ENCODE measurements at regions not wholly inside any gene's neighbourhood (a gene's known extent, or its start where the extent isn't known, plus 50 kb on each side); places are given as distances from the start of the nearest gene placed in this dataset.
"Not testable (repeated sequence)": the region's sequence is repeated elsewhere in the genome, so short reads cannot be mapped to it uniquely, and the experiment has no call there.

DNA sequence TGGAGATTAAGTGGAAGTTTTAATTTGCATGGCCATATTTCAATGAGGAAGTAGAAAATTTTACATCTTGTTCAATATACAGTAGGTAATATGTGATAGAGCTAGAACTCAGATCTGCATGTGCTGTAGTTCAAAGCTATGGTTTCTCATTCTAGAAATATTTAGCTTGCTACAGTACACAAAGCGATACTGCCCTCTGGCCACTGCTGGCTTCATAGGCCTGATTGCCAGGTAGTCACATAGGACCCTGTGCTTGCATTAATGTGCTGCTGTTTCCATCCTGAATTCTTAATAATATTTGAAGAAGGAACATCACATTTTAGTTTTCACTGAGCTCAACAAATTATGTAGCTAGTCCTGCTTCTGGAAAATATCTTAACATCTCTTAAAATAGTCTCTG is 87.0 kb downstream of the PLSCR2 start:
- no peak for DNase-seq (ENCODE audit: low read depth)

GRCh38 chr3:146380046-146380445 is 89.3 kb downstream of the PLSCR2 start:
- no peak for DNase-seq (ENCODE audit: low read depth)

DNA sequence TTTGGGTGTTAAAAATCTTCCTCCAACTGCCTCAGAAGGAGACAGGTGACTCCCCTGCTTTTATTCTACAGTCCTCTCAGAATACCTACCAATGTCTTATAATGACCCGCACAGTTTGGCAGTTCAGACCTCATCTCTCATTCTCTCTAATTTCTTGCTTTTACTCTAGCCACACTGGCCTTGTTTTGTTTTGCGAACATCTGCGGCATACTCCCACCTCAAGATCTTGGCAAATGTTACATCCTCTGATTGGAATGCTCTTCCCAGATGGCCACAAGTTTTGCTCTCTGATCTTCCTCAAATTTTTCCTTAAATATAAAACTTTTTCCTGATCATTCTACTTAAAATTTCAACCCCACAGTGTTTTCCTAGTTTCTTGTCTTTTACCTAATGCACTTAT is 94.1 kb downstream of the PLSCR2 start:
- DNase-seq (ENCODE audit: low read depth), result no peak

DNA sequence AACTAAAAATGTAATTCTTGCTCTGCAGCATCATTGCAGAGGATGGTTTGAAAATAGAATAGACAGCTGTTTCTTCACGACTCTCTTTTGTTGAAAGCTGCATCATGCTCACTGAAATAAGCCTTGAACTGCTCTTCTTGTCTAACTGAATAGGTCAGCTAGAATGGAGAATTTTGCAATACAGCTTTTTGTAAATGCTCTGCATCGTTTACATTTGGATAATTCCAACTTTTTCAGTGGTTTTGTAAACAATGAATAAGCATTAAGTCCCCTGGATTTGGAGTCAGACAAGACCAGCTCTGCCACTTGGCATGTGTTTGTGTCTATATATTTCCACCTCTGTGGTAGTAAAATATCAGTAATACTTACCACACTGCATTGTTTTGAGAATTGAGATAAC is 95.2 kb downstream of the PLSCR2 start:
- no peak for DNase-seq (ENCODE audit: low read depth)

- no peak for DNase-seq (ENCODE audit: low read depth)
Observed at GRCh38 chr3:146371902-146372301, 97.5 kb downstream of the PLSCR2 start.

- no peak for DNase-seq (ENCODE audit: low read depth)
Observed at GRCh38 chr3:146368882-146369523, 100.4 kb downstream of the PLSCR2 start.

DNA sequence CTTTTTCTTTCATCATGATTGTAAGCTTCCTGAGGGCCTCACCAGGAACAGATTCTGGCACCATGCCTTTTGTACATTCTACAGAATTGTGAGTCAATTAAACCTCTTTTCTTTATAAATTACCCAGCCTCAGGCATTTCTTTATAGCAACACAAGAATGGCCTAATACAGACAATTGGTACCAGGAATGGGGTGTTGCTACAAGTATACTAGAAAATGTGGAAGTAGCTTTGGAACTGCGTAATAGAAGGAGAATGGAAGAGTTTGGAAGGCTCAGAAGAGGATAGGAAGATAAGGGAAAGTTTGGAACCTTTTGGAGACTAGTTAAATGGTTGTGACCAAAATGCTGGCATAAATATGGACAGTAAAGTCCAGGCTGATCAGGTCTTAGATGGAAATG is 108.9 kb upstream of the PLSCR4 start:
- DNase-seq (ENCODE audit: low read depth), result no peak

DNA sequence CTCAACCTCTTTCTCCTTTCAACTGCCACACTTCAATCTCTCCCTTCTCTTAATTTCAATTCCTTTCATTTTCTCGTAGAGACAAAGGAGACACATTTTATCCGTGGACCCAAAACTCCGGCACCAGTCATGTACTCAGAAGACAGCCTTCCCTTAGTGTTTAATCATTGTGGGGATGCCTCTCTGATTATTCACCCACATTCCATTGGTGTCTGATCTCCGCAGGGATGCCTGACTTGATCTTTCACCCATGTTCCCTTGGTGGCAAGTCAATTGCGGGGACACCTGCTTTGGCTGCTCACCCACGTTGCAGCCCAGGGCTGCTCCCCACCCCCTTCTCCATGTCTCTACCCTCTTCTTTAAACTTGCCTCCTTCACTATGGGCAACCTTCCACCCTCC is 103.5 kb upstream of the PLSCR4 start:
- DNase-seq (ENCODE audit: low read depth), result not testable (repeated sequence)

- no peak for DNase-seq (ENCODE audit: low read depth)
Observed at GRCh38 chr3:146350852-146351251, 99.9 kb upstream of the PLSCR4 start.

DNA sequence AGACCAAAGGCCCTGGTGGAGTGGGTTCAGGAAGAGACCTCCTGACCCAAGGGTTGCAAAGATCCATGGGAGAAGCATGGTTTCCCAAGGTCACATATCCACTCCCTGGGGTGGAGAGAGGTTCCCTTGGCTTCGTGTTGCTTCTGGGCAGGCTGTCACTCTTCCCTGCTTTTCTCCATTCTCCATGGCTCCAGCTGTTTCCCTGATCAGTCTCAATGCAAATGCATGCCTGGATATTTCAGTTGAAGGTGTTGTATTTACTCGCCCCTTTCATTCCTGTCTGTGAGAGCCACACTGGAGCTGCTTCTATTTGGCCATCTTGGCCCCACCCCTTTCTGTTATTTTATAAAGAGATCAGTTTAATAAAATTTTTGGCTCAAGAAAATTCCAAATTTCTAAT is 95.0 kb upstream of the PLSCR4 start:
- no peak for DNase-seq (ENCODE audit: low read depth)

- no peak for DNase-seq (ENCODE audit: low read depth)
Observed at GRCh38 chr3:146343551-146343950, 92.6 kb upstream of the PLSCR4 start.

GRCh38 chr3:146342989-146343388 is 92.1 kb upstream of the PLSCR4 start:
- DNase-seq (ENCODE audit: low read depth), result no peak

DNA sequence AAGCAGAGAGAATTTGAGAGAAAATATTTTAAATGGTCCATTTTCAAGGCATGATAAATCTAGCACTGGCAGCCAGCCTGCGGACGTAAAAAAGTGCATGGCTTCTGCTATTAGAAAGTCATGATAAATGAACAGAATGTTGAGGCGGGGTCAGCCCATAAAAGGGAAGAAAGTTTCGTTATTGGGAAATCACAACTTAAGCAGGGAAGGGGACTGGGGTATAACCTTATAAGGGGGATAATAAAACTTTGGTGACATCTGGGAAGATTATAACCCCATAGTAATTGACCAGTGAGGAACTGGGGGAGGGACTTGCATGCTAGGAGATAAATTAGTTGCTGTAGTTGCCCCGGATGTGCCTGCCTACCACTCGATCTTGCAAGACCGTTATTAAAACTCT is 88.4 kb upstream of the PLSCR4 start:
- DNase-seq (ENCODE audit: low read depth), result no peak

GRCh38 chr3:146337991-146338390 is 87.1 kb upstream of the PLSCR4 start:
- no peak for DNase-seq (ENCODE audit: low read depth)

- no peak for DNase-seq (ENCODE audit: low read depth)
Observed at GRCh38 chr3:146335386-146335785, 84.5 kb upstream of the PLSCR4 start.

GRCh38 chr3:146334151-146334550 is 83.2 kb upstream of the PLSCR4 start:
- no peak for DNase-seq (ENCODE audit: low read depth)

GRCh38 chr3:146331967-146332366 is 81.1 kb upstream of the PLSCR4 start:
- no peak for DNase-seq (ENCODE audit: low read depth)

DNA sequence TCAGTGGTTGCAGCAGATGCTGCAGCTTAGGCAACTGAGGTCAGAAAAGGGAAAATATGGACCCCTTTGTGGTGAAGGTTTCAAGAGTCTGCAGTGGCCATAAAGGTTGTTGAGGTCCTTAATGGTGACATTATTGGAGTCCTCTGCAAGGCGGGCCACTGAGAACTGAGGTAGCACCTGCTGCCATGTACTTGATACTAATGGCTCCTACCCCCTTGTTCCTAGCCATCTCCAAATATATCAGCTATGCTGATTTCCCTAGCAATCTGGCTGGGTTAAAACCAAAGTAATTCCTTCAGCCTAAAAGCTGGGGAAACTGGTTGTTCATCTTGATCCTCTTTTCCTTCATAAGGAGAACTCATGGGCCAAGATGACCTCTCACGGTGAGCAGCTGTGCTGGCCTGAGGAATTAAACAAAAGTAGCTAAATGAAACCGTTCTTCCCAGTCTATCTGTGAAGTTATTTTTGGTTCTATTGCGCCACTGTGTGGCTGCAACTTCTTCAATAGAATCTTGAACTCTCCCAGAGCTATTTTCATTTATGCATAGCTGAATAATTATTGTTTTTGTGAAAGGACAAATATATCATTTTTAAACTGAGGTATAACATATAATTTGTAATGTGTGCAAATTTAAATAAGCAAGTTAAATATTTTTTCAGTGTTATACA is 76.1 kb upstream of the PLSCR4 start:
- DNase-seq (ENCODE audit: low read depth), result peak; percentile 37

DNA sequence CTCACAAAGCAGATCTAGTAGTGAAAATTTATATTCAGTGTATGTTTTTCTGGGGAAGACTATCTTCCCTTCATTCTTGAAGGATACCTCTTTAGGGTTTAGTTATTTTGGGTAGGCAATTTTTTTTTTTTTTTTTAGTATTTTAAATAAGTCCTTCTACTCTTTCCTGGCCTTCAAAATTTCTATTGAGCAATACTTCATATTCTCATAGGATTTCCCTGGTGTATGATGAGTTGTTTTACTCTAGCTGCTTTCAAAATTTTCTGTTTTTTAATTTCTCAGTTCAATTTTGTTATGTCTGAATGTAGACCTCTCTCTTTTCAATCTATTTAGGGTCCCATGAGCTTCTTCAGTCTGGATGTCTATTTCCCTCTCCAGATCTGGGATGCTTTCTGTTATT is 74.3 kb upstream of the PLSCR4 start:
- DNase-seq (ENCODE audit: low read depth), result no peak

DNA sequence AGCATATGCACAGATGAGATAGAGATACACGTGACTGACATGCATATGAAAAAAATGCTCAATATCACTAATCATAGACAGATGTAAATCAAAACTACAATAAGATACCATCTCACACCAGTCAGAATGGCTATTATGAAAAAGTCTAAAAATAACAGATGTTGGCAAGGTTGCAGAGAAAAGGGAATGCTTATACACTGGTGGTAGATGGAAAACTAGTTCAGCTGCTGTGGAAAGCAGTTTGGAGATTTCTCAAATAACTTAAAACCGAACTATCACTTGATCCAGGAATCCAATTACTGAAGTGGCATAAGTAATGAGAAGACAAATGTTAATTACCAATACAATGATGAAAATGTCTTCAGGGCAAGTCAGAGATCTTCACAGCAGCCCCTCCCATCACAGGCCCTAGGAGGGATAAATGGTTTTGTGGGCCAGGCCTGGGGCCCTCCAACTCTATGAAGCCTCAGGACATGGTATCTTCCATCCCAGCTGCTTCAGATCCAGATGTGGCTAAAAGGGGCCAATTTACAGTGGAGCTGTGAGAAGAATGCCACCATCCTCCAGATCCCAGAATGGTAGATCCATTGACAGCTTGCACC is 71.4 kb upstream of the PLSCR4 start:
- DNase-seq (ENCODE audit: low read depth), result no peak

- no peak for DNase-seq (ENCODE audit: low read depth)
Observed at GRCh38 chr3:146314871-146315270, 64.0 kb upstream of the PLSCR4 start.

DNA sequence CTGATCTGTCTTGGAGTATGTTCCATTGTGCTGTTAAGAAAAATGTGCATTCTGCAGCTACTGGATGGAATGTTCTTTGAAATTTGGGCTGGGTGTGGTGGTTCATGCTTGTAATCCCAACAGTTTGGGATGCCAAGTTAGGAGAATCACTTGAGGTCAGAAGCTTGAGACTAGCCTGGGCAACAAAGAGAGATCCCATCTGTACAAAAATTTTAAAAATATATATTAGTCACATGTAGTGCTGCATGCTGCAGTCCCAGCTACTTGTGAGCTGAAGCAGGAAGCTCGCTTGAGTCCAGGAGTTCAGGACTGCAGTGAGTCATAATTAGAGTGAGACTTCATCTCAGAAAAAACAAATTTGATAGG is 62.8 kb upstream of the PLSCR4 start:
- DNase-seq (ENCODE audit: low read depth), result peak; percentile 67

GRCh38 chr3:146313031-146313745 is 62.3 kb upstream of the PLSCR4 start:
- DNase-seq (ENCODE audit: low read depth), result peak; percentile 78

Measured in HS-5 (cell line).